Smooth muscle cell (in vitro differentiated cells): ENCODE measurements at regions not wholly inside any gene's neighbourhood (a gene's known extent, or its start where the extent isn't known, plus 50 kb on each side); places are given as distances from the start of the nearest gene placed in this dataset.

Experiments
- DNase-seq: peaks from one replicate; lab custom pipeline; 2025; ENCODE audit not compliant: unreplicated experiment; lab: John Stamatoyannopoulos, UW
- H2AFZ ChIP-seq: fragments of 200-600 bp; sonication (generic); 2 replicates; pipeline ENCODE4 v1.6.0; 2016; ENCODE audit warnings: antibody characterized with exemption, low read depth, mild to moderate bottlenecking
- H3F3A ChIP-seq: fragments of 200-600 bp; sonication (generic); 2 replicates; pipeline ENCODE4 v1.6.0; 2017; ENCODE audit warnings: antibody characterized with exemption, low read depth
- H3K27ac ChIP-seq: fragments of 200-600 bp; sonication (generic); 2 replicates; pipeline ENCODE4 v1.5.1; 2016; ENCODE audit warnings: low read depth, mild to moderate bottlenecking
- H3K27me3 ChIP-seq: fragments of 200-600 bp; sonication (generic); 2 replicates; pipeline ENCODE4 v1.6.1; 2016; ENCODE audit warnings: low read depth, mild to moderate bottlenecking
- H3K36me3 ChIP-seq: fragments of 200-600 bp; sonication (generic); 2 replicates; pipeline ENCODE4 v1.5.1; 2016; ENCODE audit warnings: low read depth
- H3K4me1 ChIP-seq: fragments of 200-600 bp; sonication (generic); 2 replicates; pipeline ENCODE4 v1.5.1; 2016; ENCODE audit warnings: low read depth
- H3K4me2 ChIP-seq: fragments of 200-600 bp; sonication (generic); 2 replicates; pipeline ENCODE4 v1.6.0; 2016; ENCODE audit warnings: mild to moderate bottlenecking
- H3K4me3 ChIP-seq: fragments of 200-600 bp; sonication (generic); 2 replicates; pipeline ENCODE4 v1.5.1; 2016; ENCODE audit warnings: mild to moderate bottlenecking
- H3K79me2 ChIP-seq: fragments of 200-600 bp; sonication (generic); 2 replicates; pipeline ENCODE4 v1.6.0; 2016; ENCODE audit warnings: low read depth, mild to moderate bottlenecking
- H3K9ac ChIP-seq: fragments of 200-600 bp; sonication (generic); 2 replicates; pipeline ENCODE4 v1.6.0; 2016; ENCODE audit warnings: low read depth
- H3K9me3 ChIP-seq: fragments of 200-600 bp; sonication (generic); replicated peaks from 2 replicates; pipeline ENCODE4 v1.5.1; 2016; ENCODE audit warnings: low read depth
- H4K20me1 ChIP-seq: fragments of 200-600 bp; sonication (generic); 2 replicates; pipeline ENCODE4 v1.6.0; 2016; ENCODE audit warnings: low read depth
- WGBS: methylation state at CpG from one replicate; pipeline ENCODE4 v1.1.7; 2016; ENCODE audit warnings: low lambda C conversion rate; 5-methylcytosine and 5-hydroxymethylcytosine counted together
- TF ChIP-seq, protein P1 (sequence below): fragments of 200-600 bp; sonication (generic); IDR thresholded peaks from 2 replicates; pipeline ENCODE4 v1.5.1; 2017; ENCODE audit warnings: borderline replicate concordance, mild to moderate bottlenecking, antibody characterized with exemption; ENCODE audit not compliant: insufficient read depth, poor library complexity, severe bottlenecking

DNA sequence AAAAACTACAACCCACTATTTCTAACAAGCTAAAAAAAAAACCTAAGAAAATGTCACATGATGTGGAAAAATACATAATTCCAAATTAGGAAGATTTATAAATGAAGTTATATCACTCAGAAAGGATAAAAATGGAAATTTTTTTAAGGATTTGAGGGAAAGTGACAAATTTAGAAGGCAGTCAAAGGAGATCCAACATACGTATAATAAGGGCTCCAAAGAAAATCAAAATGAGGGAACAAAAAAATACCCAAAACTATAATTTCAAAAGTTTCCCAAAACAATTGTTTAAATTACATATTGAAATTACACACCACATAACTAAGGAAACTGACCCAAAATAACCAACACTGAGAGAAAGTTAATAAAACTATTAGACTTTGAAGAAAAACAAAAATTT lies 381.1 kb upstream of the KAZN start:
- H3F3A ChIP-seq: no peaks in the 10 kb centered on the region
- no peaks in the 10 kb centered on the region for H3K4me1 ChIP-seq
- no peak overlapping the region for H3K27ac ChIP-seq
- no peak overlapping the region for H3K9ac ChIP-seq
- H3K79me2 ChIP-seq: no peaks in the 10 kb centered on the region
- no peak overlapping the region for H3K4me2 ChIP-seq
- no peaks in the 10 kb centered on the region for H4K20me1 ChIP-seq
- H2AFZ ChIP-seq: no peak overlapping the region
- no peak for DNase-seq
- TF ChIP-seq, protein P1, sequence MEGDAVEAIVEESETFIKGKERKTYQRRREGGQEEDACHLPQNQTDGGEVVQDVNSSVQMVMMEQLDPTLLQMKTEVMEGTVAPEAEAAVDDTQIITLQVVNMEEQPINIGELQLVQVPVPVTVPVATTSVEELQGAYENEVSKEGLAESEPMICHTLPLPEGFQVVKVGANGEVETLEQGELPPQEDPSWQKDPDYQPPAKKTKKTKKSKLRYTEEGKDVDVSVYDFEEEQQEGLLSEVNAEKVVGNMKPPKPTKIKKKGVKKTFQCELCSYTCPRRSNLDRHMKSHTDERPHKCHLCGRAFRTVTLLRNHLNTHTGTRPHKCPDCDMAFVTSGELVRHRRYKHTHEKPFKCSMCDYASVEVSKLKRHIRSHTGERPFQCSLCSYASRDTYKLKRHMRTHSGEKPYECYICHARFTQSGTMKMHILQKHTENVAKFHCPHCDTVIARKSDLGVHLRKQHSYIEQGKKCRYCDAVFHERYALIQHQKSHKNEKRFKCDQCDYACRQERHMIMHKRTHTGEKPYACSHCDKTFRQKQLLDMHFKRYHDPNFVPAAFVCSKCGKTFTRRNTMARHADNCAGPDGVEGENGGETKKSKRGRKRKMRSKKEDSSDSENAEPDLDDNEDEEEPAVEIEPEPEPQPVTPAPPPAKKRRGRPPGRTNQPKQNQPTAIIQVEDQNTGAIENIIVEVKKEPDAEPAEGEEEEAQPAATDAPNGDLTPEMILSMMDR: no peak
- WGBS: 87% methylated on average over 1 of the region's 1 CpG
- H3K4me3 ChIP-seq: no peak overlapping the region
- peaks cover 18% of the 10 kb centered on the region for H3K9me3 ChIP-seq
- H3K36me3 ChIP-seq: no peaks in the 10 kb centered on the region
- no peaks in the 10 kb centered on the region for H3K27me3 ChIP-seq

DNA sequence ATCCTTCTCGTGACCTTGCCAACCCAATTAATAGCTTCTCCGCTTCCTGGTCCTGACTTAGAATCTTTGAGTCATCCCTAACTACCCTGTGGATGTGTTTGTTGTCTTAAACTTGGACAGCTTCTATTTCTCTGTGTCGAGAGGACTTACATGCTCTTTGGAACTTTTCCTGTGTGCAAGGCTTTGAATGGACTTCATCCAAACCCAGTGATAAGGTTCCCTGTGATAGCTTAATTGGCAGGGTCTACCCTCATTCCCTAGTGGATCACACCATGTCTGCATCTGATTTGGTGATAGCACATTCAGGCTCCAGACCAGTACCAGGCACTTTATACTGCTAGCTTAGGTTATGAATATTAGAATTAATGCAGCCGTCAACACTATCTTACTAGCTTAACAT lies 378.2 kb upstream of the KAZN start:
- peaks cover 18% of the 10 kb centered on the region for H3K9me3 ChIP-seq
- no peak overlapping the region for H3K9ac ChIP-seq
- H3K4me1 ChIP-seq: no peaks in the 10 kb centered on the region
- H2AFZ ChIP-seq: no peak overlapping the region
- H3K4me3 ChIP-seq: no peak overlapping the region
- no peak overlapping the region for H3K27ac ChIP-seq
- no peaks in the 10 kb centered on the region for H3K79me2 ChIP-seq
- H3K27me3 ChIP-seq: no peaks in the 10 kb centered on the region
- no peaks in the 10 kb centered on the region for H4K20me1 ChIP-seq
- no peaks in the 10 kb centered on the region for H3F3A ChIP-seq
- TF ChIP-seq, protein P1: no peak
- WGBS: 85% methylated on average over 4 of the region's 4 CpGs
- DNase-seq: no peak
- H3K4me2 ChIP-seq: no peak overlapping the region
- no peaks in the 10 kb centered on the region for H3K36me3 ChIP-seq

DNA sequence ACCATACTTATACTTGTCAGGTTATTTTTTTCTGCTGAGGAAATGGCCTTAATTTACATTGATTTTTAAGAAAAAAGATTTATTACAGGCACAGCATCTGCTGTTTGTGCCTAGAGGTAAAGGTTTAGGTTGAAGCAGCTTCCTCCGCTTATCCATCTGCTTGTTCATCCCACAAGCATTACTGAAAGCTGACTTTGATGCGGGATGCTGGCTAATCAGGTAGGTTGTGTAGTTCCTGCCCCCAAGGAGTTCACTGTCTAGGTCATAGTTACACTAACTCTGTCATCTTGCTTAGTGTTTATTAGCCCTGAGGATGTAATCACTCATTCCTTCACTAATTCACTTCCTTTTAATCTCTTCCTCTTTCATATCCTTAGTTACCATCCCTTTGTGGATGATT lies 377.7 kb upstream of the KAZN start:
- peaks cover 18% of the 10 kb centered on the region for H3K9me3 ChIP-seq
- H3K27me3 ChIP-seq: no peaks in the 10 kb centered on the region
- 83% methylated on average over 2 of the region's 2 CpGs for WGBS
- no peak for DNase-seq
- no peaks in the 10 kb centered on the region for H4K20me1 ChIP-seq
- H3K4me3 ChIP-seq: no peak overlapping the region
- H3K36me3 ChIP-seq: no peaks in the 10 kb centered on the region
- no peaks in the 10 kb centered on the region for H3F3A ChIP-seq
- no peak overlapping the region for H2AFZ ChIP-seq
- no peaks in the 10 kb centered on the region for H3K4me1 ChIP-seq
- H3K4me2 ChIP-seq: no peak overlapping the region
- no peak overlapping the region for H3K9ac ChIP-seq
- H3K79me2 ChIP-seq: no peaks in the 10 kb centered on the region
- no peak overlapping the region for H3K27ac ChIP-seq
- TF ChIP-seq, protein P1: no peak

DNA sequence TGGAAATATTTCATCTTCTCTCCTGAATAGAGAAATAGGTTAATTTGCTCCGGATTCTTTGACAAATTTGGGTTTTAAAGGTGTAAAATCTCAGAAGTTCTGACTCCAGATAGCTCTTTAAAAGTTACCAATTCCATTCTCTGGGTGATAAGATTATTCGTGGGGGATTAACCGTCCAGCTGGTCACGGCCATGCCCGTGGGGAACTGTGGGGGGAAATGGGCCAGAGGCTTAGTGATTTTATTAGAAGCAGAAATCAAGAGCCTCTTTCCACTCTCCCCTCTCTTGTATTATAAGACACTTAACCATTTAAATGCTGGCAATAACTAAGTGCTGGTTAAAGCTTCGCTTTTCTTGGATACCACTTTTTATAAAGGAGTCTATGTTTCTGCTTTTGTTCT lies 376.4 kb upstream of the KAZN start:
- H3K27me3 ChIP-seq: no peaks in the 10 kb centered on the region
- no peaks in the 10 kb centered on the region for H3F3A ChIP-seq
- no peak overlapping the region for H3K9ac ChIP-seq
- TF ChIP-seq, protein P1: no peak
- no peak overlapping the region for H3K27ac ChIP-seq
- no peaks in the 10 kb centered on the region for H3K36me3 ChIP-seq
- no peaks in the 10 kb centered on the region for H4K20me1 ChIP-seq
- H3K4me3 ChIP-seq: no peak overlapping the region
- H3K9me3 ChIP-seq: peaks cover 11% of the 10 kb centered on the region
- H3K4me1 ChIP-seq: no peaks in the 10 kb centered on the region
- H3K4me2 ChIP-seq: no peak overlapping the region
- DNase-seq: no peak
- WGBS: 59% methylated on average over 6 of the region's 6 CpGs
- no peaks in the 10 kb centered on the region for H3K79me2 ChIP-seq
- H2AFZ ChIP-seq: no peak overlapping the region
